Liver (tissue), 7 donors: ENCODE measurements at regions not wholly inside any gene's neighbourhood (a gene's known extent, or its start where the extent isn't known, plus 50 kb on each side); places are given as distances from the start of the nearest gene placed in this dataset.
"Not testable (repeated sequence)": the region's sequence is repeated elsewhere in the genome, so short reads cannot be mapped to it uniquely, and the experiment has no call there.

Source experiments
- DNase-seq: peaks from one replicate; pipeline ENCODE4 v3.0.0-alpha.2; 2017; ENCODE audit warnings: low spot score
- H3K27ac ChIP-seq, 2 donors: one replicate each; pipeline ENCODE4 v1.7.0; 2013; ENCODE audit warnings: inconsistent platforms in 2 of 2, low read length in 2 of 2, control low read depth in 1 of 2, low read depth in 1 of 2, mild to moderate bottlenecking in 1 of 2
- H3K27me3 ChIP-seq, 4 donors: one replicate each; pipeline versions ENCODE4 v1.6.1 to v1.7.0; 2013; ENCODE audit warnings: low read length in 3 of 4, inconsistent platforms in 1 of 4, mild to moderate bottlenecking in 1 of 4, moderate library complexity in 1 of 4; ENCODE audit not compliant: control insufficient read depth in 4 of 4, insufficient read depth in 4 of 4
- H3K36me3 ChIP-seq, 4 donors: one replicate each; pipeline versions ENCODE4 v1.6.1 to v1.7.0; 2013; ENCODE audit warnings: low read length in 3 of 4, mild to moderate bottlenecking in 3 of 4, low read depth in 1 of 4, moderate library complexity in 1 of 4; ENCODE audit not compliant: control insufficient read depth in 4 of 4, insufficient read depth in 3 of 4
- H3K4me1 ChIP-seq, 4 donors: one replicate each; pipeline versions ENCODE4 v1.6.1 to v1.7.0; 2013; ENCODE audit warnings: low read length in 3 of 4, mild to moderate bottlenecking in 3 of 4, moderate library complexity in 1 of 4; ENCODE audit not compliant: control insufficient read depth in 4 of 4, insufficient read depth in 4 of 4
- H3K4me3 ChIP-seq, 3 donors: one replicate each; pipeline versions ENCODE4 v1.6.1 to v1.7.0; 2013; ENCODE audit warnings: low read length in 3 of 3, control low read depth in 1 of 3, low read depth in 1 of 3, mild to moderate bottlenecking in 1 of 3
- H3K9ac ChIP-seq, 2 donors: one replicate each; pipeline ENCODE4 v1.7.0; 2013; ENCODE audit warnings: low read length in 2 of 2, mild to moderate bottlenecking in 2 of 2, moderate library complexity in 2 of 2, control low read depth in 1 of 2, low read depth in 1 of 2
- H3K9me3 ChIP-seq, 4 donors: one replicate each; pipeline versions ENCODE4 v1.6.1 to v1.7.0; 2013; ENCODE audit warnings: low read length in 3 of 4; ENCODE audit not compliant: control insufficient read depth in 4 of 4
- FOXA2 ChIP-seq: IDR thresholded peaks from 2 replicates; pipeline ENCODE4 v1.6.1; 2016; ENCODE audit warnings: antibody characterized with exemption
- NR2F2 ChIP-seq: IDR thresholded peaks from 2 replicates; pipeline ENCODE4 v1.6.1; 2016; ENCODE audit warnings: antibody characterized with exemption
- YY1 ChIP-seq: IDR thresholded peaks from 2 replicates; pipeline ENCODE4 v1.6.1; 2016; ENCODE audit warnings: antibody characterized with exemption, mild to moderate bottlenecking
- WGBS: extraction: QIAGEN DNeasy Blood & Tissue Kit; methylation state at CpG from one replicate; pipeline ENCODE4 v1.1.7; 2013; 5-methylcytosine and 5-hydroxymethylcytosine counted together
- donor health status: healthy.
- donor health status: healthy.
- donor health status: healthy.
- donor health status: healthy.

DNA sequence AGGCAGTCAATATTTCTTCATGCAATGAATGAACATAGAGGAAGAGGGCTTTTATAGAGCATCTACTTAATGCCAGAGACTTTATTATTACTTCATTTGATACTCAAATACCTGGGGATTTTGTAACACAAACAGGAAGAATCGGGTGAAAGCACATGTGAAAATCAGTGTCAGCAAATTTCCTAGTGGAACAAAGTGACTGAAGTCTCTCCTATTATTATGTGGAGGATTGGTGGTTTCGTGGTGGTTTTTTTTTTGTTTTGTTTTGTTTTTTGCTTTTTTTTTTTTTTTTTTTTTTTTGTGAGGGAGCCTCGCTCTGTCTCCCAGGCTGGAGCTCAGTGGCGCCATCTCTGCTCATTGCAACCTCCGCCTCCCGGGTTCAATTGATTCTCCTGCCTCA is 207.0 kb downstream of the RRAGB start:
- no peak overlapping the region for H3K4me3 ChIP-seq
- WGBS = 85% methylated on average over 6 of the region's 6 CpGs
- no peak for DNase-seq
- H3K9ac ChIP-seq = no peak overlapping the region
- H3K4me1 ChIP-seq = no peaks in the 10 kb centered on the region
- no peaks in the 10 kb centered on the region for H3K36me3 ChIP-seq
- no peak overlapping the region for H3K27ac ChIP-seq
- H3K9me3 ChIP-seq = peaks cover 0 to 4% (median 1%) of the 10 kb centered on the region in 4 donors
- H3K27me3 ChIP-seq = no peaks in the 10 kb centered on the region
- TF ChIP-seq FOXA2 (no peak), YY1 (no peak), NR2F2 (no peak)

- not testable (repeated sequence) for H3K4me1 ChIP-seq, H3K4me3 ChIP-seq, H3K36me3 ChIP-seq, DNase-seq, H3K9ac ChIP-seq, H3K27ac ChIP-seq, H3K9me3 ChIP-seq, H3K27me3 ChIP-seq
These were observed 211.0 kb downstream of the RRAGB start for GRCh38 chrX:55928529-55928928.
